GM19397 (cell line): ENCODE measurements at regions not wholly inside any gene's neighbourhood (a gene's known extent, or its start where the extent isn't known, plus 50 kb on each side); places are given as distances from the start of the nearest gene placed in this dataset.

Experiments used
- ATAC-seq: cut with Tn5 transposase; IDR thresholded peaks from one replicate; pipeline ENCODE4 v1.9.1; 2021; ENCODE audit warnings: mild to moderate bottlenecking, moderate library complexity; ENCODE audit not compliant: unreplicated experiment

DNA sequence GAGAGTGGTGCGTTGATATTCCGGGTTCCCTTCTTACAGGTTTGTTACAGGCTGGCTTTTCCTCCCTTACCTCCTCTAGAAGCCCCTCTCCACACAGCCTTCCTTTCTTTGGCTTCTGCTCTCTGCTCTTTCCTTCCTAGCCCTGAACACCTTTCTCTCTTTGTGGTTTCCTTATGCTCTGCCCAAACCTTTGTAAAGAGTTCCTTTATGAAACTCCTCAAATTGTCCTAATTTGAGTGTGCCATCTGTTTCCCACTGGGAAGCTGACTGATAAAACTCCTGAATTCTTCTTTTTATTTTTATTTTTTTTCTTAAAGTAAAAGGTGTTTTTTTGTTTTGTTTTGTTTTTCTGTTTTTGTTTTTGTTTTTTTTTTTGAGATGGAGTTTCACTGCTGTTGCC lies 60.1 kb upstream of the OTX2 start:
- ATAC-seq: no peak

DNA sequence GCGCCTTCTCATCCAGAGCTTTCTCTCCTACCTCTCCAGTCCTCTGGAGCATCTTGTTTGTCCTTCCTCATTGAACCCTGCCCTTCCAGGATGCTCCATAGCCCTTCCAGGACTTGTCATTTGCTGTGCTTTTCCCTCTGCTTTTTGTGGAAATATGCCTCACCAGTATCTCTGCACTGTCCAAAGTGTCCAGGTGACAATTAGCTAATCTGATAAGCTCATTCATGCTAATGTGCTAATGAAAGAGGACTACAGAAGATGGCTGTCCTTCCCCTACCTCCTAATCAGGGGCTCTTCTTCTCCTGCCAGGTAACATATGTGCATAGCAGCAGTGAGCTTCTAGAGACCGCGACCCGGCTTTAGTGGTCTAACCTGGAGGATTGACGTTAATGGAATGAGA lies 58.4 kb upstream of the OTX2 start:
- ATAC-seq: no peak

DNA sequence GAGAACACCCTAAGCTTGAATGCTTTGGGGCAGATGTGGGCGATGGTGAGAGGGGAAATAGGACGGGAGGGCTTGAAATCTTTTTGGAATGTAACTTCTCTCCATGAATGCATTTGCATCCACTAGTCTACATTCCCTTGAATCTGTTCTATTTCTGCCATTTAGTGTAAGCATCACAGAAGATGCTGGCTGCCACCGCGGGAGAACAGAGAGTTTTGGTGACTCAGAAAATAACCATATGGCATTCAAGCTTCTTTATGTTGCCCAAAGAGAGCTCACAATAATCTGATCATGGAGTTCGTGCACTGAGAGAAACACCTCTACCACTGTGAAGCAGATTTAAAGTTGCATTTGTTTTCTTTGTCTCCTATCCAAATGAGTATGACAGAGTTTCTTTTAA lies 52.6 kb upstream of the OTX2 start:
- no peak for ATAC-seq

DNA sequence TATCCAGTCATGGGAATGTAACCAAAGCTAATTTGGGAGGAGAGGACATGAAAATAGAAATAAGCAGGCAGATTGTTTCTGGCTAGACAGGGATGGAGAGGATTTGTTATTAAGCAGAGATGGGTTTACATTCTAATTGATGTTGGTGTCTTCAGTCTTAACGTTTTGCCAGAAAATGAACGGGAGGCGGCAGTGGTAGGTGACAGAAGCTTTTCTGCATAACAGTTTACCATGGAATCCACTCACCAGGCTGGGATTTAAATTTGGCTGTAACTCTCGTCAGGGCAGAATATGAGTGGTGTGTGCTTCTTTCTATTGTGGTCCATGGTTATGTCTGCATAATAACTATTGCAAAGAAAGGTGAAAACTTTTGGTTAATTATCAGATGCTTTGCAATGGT lies 50.2 kb upstream of the OTX2 start:
- ATAC-seq: no peak
